ENCODE measurements at regions not wholly inside any gene's neighbourhood (a gene's known extent, or its start where the extent isn't known, plus 50 kb on each side); places are given as distances from the start of the nearest gene placed in this dataset.
A peak's percentile ranks its signal among the peaks of the same experiment; 100 is the strongest.

DNA sequence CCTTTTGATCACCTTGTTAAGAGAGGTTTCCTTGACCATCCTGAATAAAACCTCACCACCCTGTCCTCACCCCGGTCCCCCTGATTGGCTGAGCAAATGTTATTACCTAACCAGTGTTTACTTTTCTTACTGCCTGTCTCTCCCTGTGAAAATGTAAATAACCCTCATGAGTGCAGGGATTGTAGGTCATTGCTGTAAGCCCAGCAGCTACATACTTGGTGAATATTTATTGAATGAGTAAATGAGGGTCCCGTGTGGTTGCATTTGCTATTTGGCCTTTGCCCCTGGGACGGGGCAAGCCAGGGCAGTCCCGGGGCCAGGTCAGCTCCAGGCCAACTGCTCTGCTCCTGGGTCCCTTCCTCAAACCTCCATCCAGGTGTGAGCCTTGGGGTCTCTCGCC lies 55.5 kb upstream of the CLCN4 start:
- Histone ChIP-seq H3K4me1 (replicated peaks in 1 of 2) (peaks cover 0 to 16% of the 10 kb centered on the region in 2 donors), H3K36me3 (replicated peaks in 1 of 2) (no peaks in the 10 kb centered on the region), H3K9me3 (replicated peaks in 1 of 3) (no peaks in the 10 kb centered on the region), H3K27ac (no peak overlapping the region), H3K4me3 (no peak overlapping the region), H3K27me3 (no peaks in the 10 kb centered on the region)
- no peak for TF ChIP-seq POLR2A (IDR thresholded peaks at IDR 0.05)
- TF ChIP-seq, protein P1, sequence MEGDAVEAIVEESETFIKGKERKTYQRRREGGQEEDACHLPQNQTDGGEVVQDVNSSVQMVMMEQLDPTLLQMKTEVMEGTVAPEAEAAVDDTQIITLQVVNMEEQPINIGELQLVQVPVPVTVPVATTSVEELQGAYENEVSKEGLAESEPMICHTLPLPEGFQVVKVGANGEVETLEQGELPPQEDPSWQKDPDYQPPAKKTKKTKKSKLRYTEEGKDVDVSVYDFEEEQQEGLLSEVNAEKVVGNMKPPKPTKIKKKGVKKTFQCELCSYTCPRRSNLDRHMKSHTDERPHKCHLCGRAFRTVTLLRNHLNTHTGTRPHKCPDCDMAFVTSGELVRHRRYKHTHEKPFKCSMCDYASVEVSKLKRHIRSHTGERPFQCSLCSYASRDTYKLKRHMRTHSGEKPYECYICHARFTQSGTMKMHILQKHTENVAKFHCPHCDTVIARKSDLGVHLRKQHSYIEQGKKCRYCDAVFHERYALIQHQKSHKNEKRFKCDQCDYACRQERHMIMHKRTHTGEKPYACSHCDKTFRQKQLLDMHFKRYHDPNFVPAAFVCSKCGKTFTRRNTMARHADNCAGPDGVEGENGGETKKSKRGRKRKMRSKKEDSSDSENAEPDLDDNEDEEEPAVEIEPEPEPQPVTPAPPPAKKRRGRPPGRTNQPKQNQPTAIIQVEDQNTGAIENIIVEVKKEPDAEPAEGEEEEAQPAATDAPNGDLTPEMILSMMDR (IDR thresholded peaks at IDR 0.05) = no peak
- no peak for DNase-seq
- intact Hi-C loops (cut with DNase I) = no loop called here
- WGBS, 4 donors = 79 to 90% (median 86%) methylated on average over 2 to 5 of the region's 5 CpGs

DNA sequence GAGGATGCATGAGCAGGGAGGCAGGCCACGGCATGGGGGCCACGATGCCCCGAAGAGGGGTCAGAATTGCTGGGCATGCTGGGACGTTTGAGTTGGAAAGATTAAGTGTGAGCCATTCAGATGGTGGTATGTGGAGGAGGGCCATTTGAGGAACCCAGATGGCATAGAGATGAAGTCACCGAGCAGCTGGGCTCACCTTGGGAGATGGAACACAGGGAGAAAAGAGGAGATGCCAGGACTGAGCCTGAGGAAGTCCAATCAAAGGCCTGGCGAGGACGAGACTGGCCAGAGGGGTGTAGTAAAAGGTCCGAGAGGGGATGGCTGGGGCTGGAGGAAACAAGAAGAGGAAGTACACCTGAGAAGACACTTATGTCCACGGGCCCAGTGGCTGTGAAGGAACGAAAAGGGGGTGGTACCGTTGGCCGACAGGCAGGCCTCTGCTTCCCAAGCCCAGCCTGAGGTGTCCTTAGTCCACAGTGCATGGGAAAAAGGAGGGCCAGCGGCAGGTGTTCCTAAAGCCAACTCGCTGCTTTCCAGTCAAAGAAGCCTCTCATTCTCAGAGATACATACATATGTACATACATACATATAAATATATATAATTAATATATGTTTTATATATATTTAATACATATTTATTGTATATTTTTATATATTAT lies 54.6 kb upstream of the CLCN4 start:
- WGBS, 4 donors = 82 to 94% (median 89%) methylated on average over 13 to 14 of the region's 14 CpGs
- H3K4me1 ChIP-seq (replicated peaks in 1 of 2) = peaks cover under 1 to 22% of the 10 kb centered on the region in 2 donors

DNA sequence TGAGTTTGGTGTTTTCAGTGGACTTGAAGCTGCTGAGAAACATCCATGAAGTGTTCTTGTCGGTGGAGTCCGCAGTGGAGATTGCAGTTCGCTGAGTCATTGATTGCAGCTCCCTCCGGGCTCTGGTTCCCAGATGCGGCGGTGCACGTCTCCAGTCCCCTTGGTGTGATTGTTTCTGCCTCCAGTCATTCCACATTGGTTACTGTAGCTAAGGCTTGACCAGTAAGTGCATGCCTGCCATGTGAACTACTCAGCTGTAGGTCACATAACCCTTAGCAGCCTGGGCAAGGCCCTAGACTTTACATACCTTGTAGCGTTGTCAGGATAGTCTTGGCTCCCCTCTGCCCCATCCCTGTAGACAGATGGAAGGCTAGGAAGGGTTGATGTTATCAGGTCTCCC lies 53.8 kb upstream of the CLCN4 start:
- TF ChIP-seq, protein P1 (IDR thresholded peaks at IDR 0.05) = no peak
- no peak for TF ChIP-seq POLR2A (IDR thresholded peaks at IDR 0.05)
- Histone ChIP-seq H3K27me3 (no peaks in the 10 kb centered on the region), H3K4me3 (no peak overlapping the region), H3K9me3 (replicated peaks in 1 of 3) (no peaks in the 10 kb centered on the region), H3K36me3 (replicated peaks in 1 of 2) (no peaks in the 10 kb centered on the region), H3K4me1 (replicated peaks in 1 of 2) (peaks cover 6 to 29% of the 10 kb centered on the region in 2 donors), H3K27ac (no peak overlapping the region)
- intact Hi-C loops (cut with DNase I) = no loop called here
- 87 to 93% (median 89%) methylated on average over 2 to 8 of the region's 8 CpGs for WGBS, 4 donors
- DNase-seq = no peak

More for the DNA sequence above, 54.6 kb upstream of the CLCN4 start:
- H3K27me3 ChIP-seq = no peaks in the 10 kb centered on the region
- H3K27ac ChIP-seq = no peak overlapping the region
- no peaks in the 10 kb centered on the region for H3K9me3 ChIP-seq (replicated peaks in 1 of 3)
- intact Hi-C loops (cut with DNase I) = no loop called here
- no peak overlapping the region for H3K4me3 ChIP-seq
- H3K36me3 ChIP-seq (replicated peaks in 1 of 2) = no peaks in the 10 kb centered on the region
- no peak for DNase-seq
- TF ChIP-seq, protein P1 (IDR thresholded peaks at IDR 0.05) = no peak

DNA sequence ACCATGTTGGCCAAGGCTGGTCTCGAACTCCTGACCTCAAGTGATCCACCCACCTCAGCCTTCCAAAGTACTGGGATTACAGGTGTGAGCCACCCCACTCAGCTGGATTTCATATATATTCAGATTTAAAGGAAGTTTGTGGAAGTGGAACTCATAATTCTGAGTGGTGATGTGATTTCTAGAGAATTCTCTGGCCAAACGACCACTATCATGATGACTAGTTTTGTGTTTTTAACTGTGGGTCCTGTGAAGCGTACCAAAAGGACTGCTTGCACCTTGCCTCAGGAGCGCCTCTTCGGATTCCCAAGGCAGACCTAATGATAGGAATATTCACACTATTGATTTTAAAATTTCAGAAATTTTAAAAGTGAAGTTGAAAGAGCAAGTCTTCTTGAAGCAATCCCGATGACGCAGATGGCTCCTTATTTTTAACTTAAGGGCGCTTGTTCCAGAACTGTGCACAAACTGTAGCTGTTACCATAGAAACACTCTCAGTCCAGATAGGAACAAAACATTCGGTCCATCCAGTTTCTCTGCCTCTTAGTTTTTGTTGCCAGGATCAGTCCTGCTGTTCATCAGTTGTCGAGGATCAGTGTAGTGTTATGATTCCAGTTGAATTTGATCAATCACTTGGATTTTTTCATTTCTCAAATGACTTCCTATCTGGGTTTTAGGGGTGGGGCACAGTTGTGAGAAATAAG lies 51.7 kb upstream of the CLCN4 start:
- no peak for DNase-seq

More for the DNA sequence above, 51.7 kb upstream of the CLCN4 start:
- TF ChIP-seq POLR2A (IDR thresholded peaks at IDR 0.05) = no peak
- TF ChIP-seq, protein P1 (IDR thresholded peaks at IDR 0.05) = no peak
- peak overlapping the region in 1 of 5 donors; percentile 23 for H3K27ac ChIP-seq
- H3K4me1 ChIP-seq (replicated peaks in 1 of 2) = peaks cover 6 to 15% of the 10 kb centered on the region in 2 donors
- 80 to 85% (median 83%) methylated on average over 8 to 10 of the region's 10 CpGs for WGBS, 4 donors
- no peak overlapping the region for H3K4me3 ChIP-seq
- no peaks in the 10 kb centered on the region for H3K36me3 ChIP-seq (replicated peaks in 1 of 2)
- intact Hi-C loops (cut with DNase I) = no loop called here
- no peaks in the 10 kb centered on the region for H3K9me3 ChIP-seq (replicated peaks in 1 of 3)
- H3K27me3 ChIP-seq = no peaks in the 10 kb centered on the region
